ENCODE measurements at regions not wholly inside any gene's neighbourhood (a gene's known extent, or its start where the extent isn't known, plus 50 kb on each side); places are given as distances from the start of the nearest gene placed in this dataset.

DNA sequence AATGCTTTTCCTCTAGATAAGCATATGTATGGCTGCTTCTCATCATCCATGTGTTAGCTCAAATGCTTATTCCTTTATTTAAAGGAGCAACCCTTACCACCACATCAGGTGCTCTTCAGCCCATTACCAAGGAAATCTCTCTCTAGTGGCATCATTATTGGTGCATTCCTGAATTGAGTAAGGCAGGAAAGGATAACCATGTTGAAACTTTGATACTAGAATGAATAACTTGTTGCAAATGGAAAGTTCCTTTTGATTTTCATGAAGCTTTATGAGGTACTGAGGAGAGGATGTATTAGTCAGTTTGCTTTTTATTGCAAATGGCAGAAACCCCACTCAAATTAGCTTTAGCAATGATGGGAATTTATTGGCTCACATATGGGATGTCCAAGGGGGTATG lies 212.3 kb upstream of the FGF13 start:
- H3K4me2 ChIP-seq (ENCODE audit: unreplicated experiment), result no peak overlapping the region
- H3K4me3 ChIP-seq, result no peak overlapping the region
- H3K9me3 ChIP-seq (ENCODE audit: low read depth), result no peaks in the 10 kb centered on the region
- no peaks in the 10 kb centered on the region for H3K27me3 ChIP-seq (replicated peaks; ENCODE audit: insufficient read depth)
- no peaks in the 10 kb centered on the region for H3K9me2 ChIP-seq (ENCODE audit: insufficient read depth)
- peaks cover 21% of the 10 kb centered on the region for H3K4me1 ChIP-seq (ENCODE audit: insufficient read depth)
- H3K9ac ChIP-seq, result no peak overlapping the region
- in situ Hi-C loops (cut with MboI), result no loop called here
- no peak for TF ChIP-seq EZH2phosphoT487 (IDR thresholded peaks at IDR 0.05; ENCODE audit: insufficient read depth, low read depth)
- no peak for TF ChIP-seq EZH2 (IDR thresholded peaks at IDR 0.05; ENCODE audit: insufficient read depth, poor library complexity, severe bottlenecking)
- peaks cover 19% of the 10 kb centered on the region; the same call in 1 of the 2 replicates for H3F3A ChIP-seq (ENCODE audit: insufficient read depth)
- no peak overlapping the region for H3K27ac ChIP-seq
- H2AFZ ChIP-seq, result no peak overlapping the region
- no peaks in the 10 kb centered on the region for H3K79me2 ChIP-seq (ENCODE audit: insufficient read depth)
- peak; percentile 2 for DNase-seq
- H4K20me1 ChIP-seq (ENCODE audit: insufficient read depth), result no peaks in the 10 kb centered on the region
- no peaks in the 10 kb centered on the region for H3K36me3 ChIP-seq (ENCODE audit: low read depth)

DNA sequence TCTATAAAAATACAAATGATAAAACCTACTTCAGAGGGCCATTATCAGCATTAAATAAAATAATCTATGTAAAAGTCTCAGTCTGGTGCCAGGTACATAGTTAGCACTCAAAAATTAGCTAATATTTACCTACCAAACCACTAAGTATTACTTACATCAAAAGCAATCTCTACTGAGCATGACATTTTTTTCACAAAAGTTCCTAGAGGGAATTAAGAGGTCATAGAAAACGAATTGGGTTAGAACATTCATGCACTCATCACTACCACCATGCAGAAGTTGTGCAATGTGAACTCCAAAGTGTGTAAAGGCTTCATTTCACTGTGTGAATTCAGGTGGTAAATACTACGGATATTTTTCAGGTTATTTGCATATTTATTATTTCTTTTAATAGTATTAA lies 209.5 kb upstream of the FGF13 start:
- H3K4me1 ChIP-seq (ENCODE audit: insufficient read depth), result peaks cover 33% of the 10 kb centered on the region
- no peak overlapping the region for H3K27ac ChIP-seq
- no peaks in the 10 kb centered on the region for H4K20me1 ChIP-seq (ENCODE audit: insufficient read depth)
- no peak overlapping the region for H3K4me2 ChIP-seq (ENCODE audit: unreplicated experiment)
- H3K36me3 ChIP-seq (ENCODE audit: low read depth), result no peaks in the 10 kb centered on the region
- in situ Hi-C loops (cut with MboI), result no loop called here
- H3K4me3 ChIP-seq, result no peak overlapping the region
- WGBS, 2 experiments (ENCODE audit: low coverage in 1 of 2, low lambda C conversion rate in 2 of 2, missing lambda C conversion rate in 2 of 2), result 5 to 12% methylated on average over 2 of the region's 2 CpGs
- DNase-seq, result no peak
- no peaks in the 10 kb centered on the region for H3K9me3 ChIP-seq (ENCODE audit: low read depth)
- H2AFZ ChIP-seq, result no peak overlapping the region
- no peaks in the 10 kb centered on the region for H3K9me2 ChIP-seq (ENCODE audit: insufficient read depth)
- no peaks in the 10 kb centered on the region for H3K79me2 ChIP-seq (ENCODE audit: insufficient read depth)
- no peak overlapping the region for H3K9ac ChIP-seq
- no peaks in the 10 kb centered on the region for H3K27me3 ChIP-seq (replicated peaks; ENCODE audit: insufficient read depth)
- H3F3A ChIP-seq (ENCODE audit: insufficient read depth), result peaks cover 24% of the 10 kb centered on the region; the same call in 1 of the 2 replicates
- no peak for TF ChIP-seq EZH2phosphoT487 (IDR thresholded peaks at IDR 0.05; ENCODE audit: insufficient read depth, low read depth)
- no peak for TF ChIP-seq EZH2 (IDR thresholded peaks at IDR 0.05; ENCODE audit: insufficient read depth, poor library complexity, severe bottlenecking)

DNA sequence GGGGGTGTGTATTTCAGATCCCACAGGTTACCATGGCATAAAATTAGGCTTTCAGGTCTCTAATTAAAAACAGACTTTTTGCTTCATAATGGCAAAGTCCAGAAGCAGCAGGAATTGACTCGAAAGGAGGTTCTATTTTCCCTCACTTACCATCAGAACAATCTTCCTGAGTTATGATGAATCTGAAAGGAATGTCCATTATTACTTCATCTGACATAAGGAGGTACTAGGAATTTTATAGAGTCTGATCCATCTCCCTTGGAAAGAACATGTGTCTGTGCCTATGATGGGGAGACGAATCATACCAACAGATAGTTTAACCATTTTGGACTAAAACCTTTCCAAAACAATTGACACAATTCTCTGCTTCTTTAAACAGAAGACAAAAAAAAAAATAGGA lies 206.3 kb upstream of the FGF13 start:
- H3K36me3 ChIP-seq (ENCODE audit: low read depth), result no peaks in the 10 kb centered on the region
- no peaks in the 10 kb centered on the region for H3K79me2 ChIP-seq (ENCODE audit: insufficient read depth)
- H3K4me1 ChIP-seq (ENCODE audit: insufficient read depth), result peaks cover 18% of the 10 kb centered on the region
- H3K4me2 ChIP-seq (ENCODE audit: unreplicated experiment), result peak overlapping the region; percentile 52
- H3K27ac ChIP-seq, result peak overlapping the region; percentile 75
- no peak overlapping the region for H3K9ac ChIP-seq
- peaks cover 12% of the 10 kb centered on the region; the same call in 1 of the 2 replicates for H3F3A ChIP-seq (ENCODE audit: insufficient read depth)
- in situ Hi-C loops (cut with MboI), result no loop called here
- H3K9me2 ChIP-seq (ENCODE audit: insufficient read depth), result no peaks in the 10 kb centered on the region
- TF ChIP-seq EZH2 (IDR thresholded peaks at IDR 0.05; ENCODE audit: insufficient read depth, poor library complexity, severe bottlenecking) (no peak), EZH2phosphoT487 (IDR thresholded peaks at IDR 0.05; ENCODE audit: insufficient read depth, low read depth) (no peak)
- no peaks in the 10 kb centered on the region for H3K27me3 ChIP-seq (replicated peaks; ENCODE audit: insufficient read depth)
- WGBS, 2 experiments (ENCODE audit: low coverage in 1 of 2, low lambda C conversion rate in 2 of 2, missing lambda C conversion rate in 2 of 2), result 0 to 5% methylated on average over 2 of the region's 2 CpGs
- no peaks in the 10 kb centered on the region for H3K9me3 ChIP-seq (ENCODE audit: low read depth)
- no peaks in the 10 kb centered on the region for H4K20me1 ChIP-seq (ENCODE audit: insufficient read depth)
- peak overlapping the region; percentile 15; the same call in 1 of the 2 replicates for H3K4me3 ChIP-seq
- peak; percentile 68 for DNase-seq
- no peak overlapping the region for H2AFZ ChIP-seq

DNA sequence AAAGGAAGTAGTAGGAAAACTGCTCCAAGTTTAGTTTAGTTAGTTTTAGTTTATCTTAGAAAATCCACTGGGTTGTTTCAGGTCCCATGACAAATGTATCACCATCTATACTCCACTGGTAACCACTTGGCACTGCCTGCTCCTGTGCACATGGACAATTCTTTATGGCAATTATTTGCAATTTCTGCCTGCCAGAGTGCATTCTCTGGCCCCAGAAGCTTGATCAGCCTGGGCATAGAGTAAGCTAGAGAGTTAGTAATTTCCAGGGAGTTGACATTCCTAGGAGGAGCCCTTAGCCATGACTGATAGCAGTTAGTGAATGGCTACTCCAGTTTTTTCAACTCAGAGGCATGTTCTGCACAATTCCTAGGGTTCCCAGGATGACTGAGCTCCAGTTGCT lies 203.2 kb upstream of the FGF13 start:
- peaks cover 18% of the 10 kb centered on the region for H3K4me1 ChIP-seq (ENCODE audit: insufficient read depth)
- H3K9me2 ChIP-seq (ENCODE audit: insufficient read depth), result no peaks in the 10 kb centered on the region

DNA sequence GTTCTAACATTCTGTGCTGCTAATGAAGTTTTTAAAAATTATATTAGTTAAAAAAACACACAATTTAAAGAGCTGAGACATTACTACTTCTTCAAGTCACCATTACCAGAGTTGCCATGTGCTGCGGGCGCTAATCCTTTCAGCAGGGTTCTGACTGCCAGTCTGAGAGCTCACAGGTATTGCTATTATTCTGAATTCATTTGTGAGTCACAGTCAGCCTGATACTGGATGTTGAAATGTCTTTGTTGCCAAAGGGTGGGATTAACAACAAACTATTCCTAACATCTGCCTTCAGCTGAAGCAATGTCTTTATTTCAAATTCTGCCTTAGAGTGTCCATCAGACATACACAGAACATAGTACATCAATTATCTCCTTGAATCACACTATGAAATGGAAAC lies 197.1 kb upstream of the FGF13 start:
- DNase-seq, result peak; percentile 20
- TF ChIP-seq EZH2phosphoT487 (IDR thresholded peaks at IDR 0.05; ENCODE audit: insufficient read depth, low read depth) (no peak), EZH2 (IDR thresholded peaks at IDR 0.05; ENCODE audit: insufficient read depth, poor library complexity, severe bottlenecking) (no peak)
- Histone ChIP-seq H3K27me3 (replicated peaks; ENCODE audit: insufficient read depth) (no peaks in the 10 kb centered on the region), H3K4me1 (ENCODE audit: insufficient read depth) (no peaks in the 10 kb centered on the region), H3K4me2 (ENCODE audit: unreplicated experiment) (no peak overlapping the region), H4K20me1 (ENCODE audit: insufficient read depth) (no peaks in the 10 kb centered on the region), H2AFZ (no peak overlapping the region), H3K36me3 (ENCODE audit: low read depth) (no peaks in the 10 kb centered on the region), H3F3A (ENCODE audit: insufficient read depth) (no peaks in the 10 kb centered on the region), H3K4me3 (no peak overlapping the region), H3K9me2 (ENCODE audit: insufficient read depth) (no peaks in the 10 kb centered on the region), H3K9ac (no peak overlapping the region), H3K79me2 (ENCODE audit: insufficient read depth) (no peaks in the 10 kb centered on the region), H3K27ac (no peak overlapping the region), H3K9me3 (ENCODE audit: low read depth) (no peaks in the 10 kb centered on the region)
- 88 to 92% methylated on average over 2 of the region's 2 CpGs for WGBS, 2 experiments (ENCODE audit: low coverage in 1 of 2, low lambda C conversion rate in 2 of 2, missing lambda C conversion rate in 2 of 2)
- in situ Hi-C loops (cut with MboI), result no loop called here

More for the DNA sequence above, 203.2 kb upstream of the FGF13 start:
- Histone ChIP-seq H3K9me3 (ENCODE audit: low read depth) (no peaks in the 10 kb centered on the region), H3K27me3 (replicated peaks; ENCODE audit: insufficient read depth) (no peaks in the 10 kb centered on the region), H3K9ac (no peak overlapping the region), H3K27ac (no peak overlapping the region), H3K79me2 (ENCODE audit: insufficient read depth) (no peaks in the 10 kb centered on the region), H3K4me2 (ENCODE audit: unreplicated experiment) (no peak overlapping the region), H3K36me3 (ENCODE audit: low read depth) (no peaks in the 10 kb centered on the region), H3F3A (ENCODE audit: insufficient read depth) (peaks cover 12% of the 10 kb centered on the region; the same call in 1 of the 2 replicates), H3K4me3 (no peak overlapping the region), H4K20me1 (ENCODE audit: insufficient read depth) (no peaks in the 10 kb centered on the region), H2AFZ (no peak overlapping the region)
- DNase-seq, result peak; percentile 15
- in situ Hi-C loops (cut with MboI), result no loop called here
- TF ChIP-seq EZH2 (IDR thresholded peaks at IDR 0.05; ENCODE audit: insufficient read depth, poor library complexity, severe bottlenecking) (no peak), EZH2phosphoT487 (IDR thresholded peaks at IDR 0.05; ENCODE audit: insufficient read depth, low read depth) (no peak)
